ENCODE measurements at regions not wholly inside any gene's neighbourhood (a gene's known extent, or its start where the extent isn't known, plus 50 kb on each side); places are given as distances from the start of the nearest gene placed in this dataset.

- Histone ChIP-seq H3K36me3 (no peaks in the 10 kb centered on the region), H3K27ac (no peak overlapping the region), H3K4me3 (no peak overlapping the region), H3K4me1 (no peaks in the 10 kb centered on the region), H3K27me3 (no peaks in the 10 kb centered on the region), H3K9me3 (no peaks in the 10 kb centered on the region)
- TF ChIP-seq CTCF (IDR thresholded peaks at IDR 0.05): no peak
- no peak for DNase-seq
- intact Hi-C loops (cut with DNase I; ENCODE audit: low total_unique reads): no loop called here
These were observed 254.2 kb downstream of the OLFM3 start for GRCh38 chr1:101742509-101742908.

GRCh38 chr1:101745551-101746270, 251.0 kb downstream of the OLFM3 start:
- Histone ChIP-seq H3K27ac (no peak overlapping the region), H3K9me3 (no peaks in the 10 kb centered on the region), H3K27me3 (no peaks in the 10 kb centered on the region), H3K36me3 (no peaks in the 10 kb centered on the region), H3K4me3 (no peak overlapping the region), H3K4me1 (no peaks in the 10 kb centered on the region)
- no peak for DNase-seq
- intact Hi-C loops (cut with DNase I; ENCODE audit: low total_unique reads): no loop called here
- TF ChIP-seq CTCF (IDR thresholded peaks at IDR 0.05): no peak

GRCh38 chr1:101748077-101748476, 248.6 kb downstream of the OLFM3 start:
- no peak overlapping the region for H3K4me3 ChIP-seq
- intact Hi-C loops (cut with DNase I; ENCODE audit: low total_unique reads): no loop called here
- no peaks in the 10 kb centered on the region for H3K36me3 ChIP-seq
- no peak for DNase-seq
- no peaks in the 10 kb centered on the region for H3K27me3 ChIP-seq
- no peak overlapping the region for H3K27ac ChIP-seq
- no peak for TF ChIP-seq CTCF (IDR thresholded peaks at IDR 0.05)
- no peaks in the 10 kb centered on the region for H3K9me3 ChIP-seq
- H3K4me1 ChIP-seq: no peaks in the 10 kb centered on the region

Measured in tibial artery (tissue), 4 donors.